ENCODE measurements at regions not wholly inside any gene's neighbourhood (a gene's known extent, or its start where the extent isn't known, plus 50 kb on each side); places are given as distances from the start of the nearest gene placed in this dataset.
"Not testable (repeated sequence)": the region's sequence is repeated elsewhere in the genome, so short reads cannot be mapped to it uniquely, and the experiment has no call there.

GRCh38 chr7:73244782-73245311, 63.8 kb downstream of the NSUN5 start:
- H3K27ac Mint-ChIP-seq; POLR2A ChIA-PET (ENCODE audit: partially characterized antibody): not testable (repeated sequence)

GRCh38 chr7:73234994-73235717, 73.5 kb downstream of the NSUN5 start:
- intact Hi-C loops (cut with micrococcal nuclease); H3K4me1 Mint-ChIP-seq; H3K9me3 ChIP-seq (ENCODE audit: control insufficient read depth in 1 of 2, low read length in 2 of 2); H3K9me3 Mint-ChIP-seq; H3K27ac Mint-ChIP-seq; H3K4me3 ChIP-seq (ENCODE audit: low read length in 2 of 2); POLR2A ChIA-PET (ENCODE audit: partially characterized antibody); H3K27ac ChIP-seq (ENCODE audit: low read depth, low read length); H3K4me1 ChIP-seq (ENCODE audit: insufficient read depth, low read length); H3K36me3 Mint-ChIP-seq; H3K4me3 Mint-ChIP-seq; H3K36me3 ChIP-seq (ENCODE audit: insufficient read depth, low read length); CTCF ChIA-PET (ENCODE audit: partially characterized antibody); H3K27me3 Mint-ChIP-seq; H3K27me3 ChIP-seq (ENCODE audit: insufficient read depth, low read length): not testable (repeated sequence)
- peak; percentile 93 to 97 (median 95) for DNase-seq

More at GRCh38 chr7:73244782-73245311, 63.8 kb downstream of the NSUN5 start:
- H3K27me3 Mint-ChIP-seq; DNase-seq; H3K36me3 ChIP-seq (ENCODE audit: insufficient read depth, low read length); H3K9me3 Mint-ChIP-seq; H3K36me3 Mint-ChIP-seq; H3K27ac ChIP-seq (ENCODE audit: low read depth, low read length); H3K9me3 ChIP-seq (ENCODE audit: control insufficient read depth in 1 of 2, low read length in 2 of 2); H3K4me1 ChIP-seq (ENCODE audit: insufficient read depth, low read length); H3K27me3 ChIP-seq (ENCODE audit: insufficient read depth, low read length); intact Hi-C loops (cut with micrococcal nuclease); H3K4me1 Mint-ChIP-seq; H3K4me3 ChIP-seq (ENCODE audit: low read length in 2 of 2); CTCF ChIA-PET (ENCODE audit: partially characterized antibody); H3K4me3 Mint-ChIP-seq: not testable (repeated sequence)

GRCh38 chr7:73225745-73226144, 82.9 kb downstream of the NSUN5 start:
- POLR2A ChIA-PET (ENCODE audit: partially characterized antibody); H3K27me3 ChIP-seq (ENCODE audit: insufficient read depth, low read length); H3K27ac ChIP-seq (ENCODE audit: low read depth, low read length); H3K4me1 ChIP-seq (ENCODE audit: insufficient read depth, low read length); intact Hi-C loops (cut with micrococcal nuclease); H3K36me3 ChIP-seq (ENCODE audit: insufficient read depth, low read length); H3K4me3 ChIP-seq (ENCODE audit: low read length in 2 of 2); H3K9me3 ChIP-seq (ENCODE audit: control insufficient read depth in 1 of 2, low read length in 2 of 2); H3K4me3 Mint-ChIP-seq; DNase-seq; CTCF ChIA-PET (ENCODE audit: partially characterized antibody); H3K9me3 Mint-ChIP-seq; H3K4me1 Mint-ChIP-seq; H3K36me3 Mint-ChIP-seq; H3K27me3 Mint-ChIP-seq; H3K27ac Mint-ChIP-seq: not testable (repeated sequence)

- H3K27me3 ChIP-seq (ENCODE audit: insufficient read depth, low read length); H3K4me3 ChIP-seq (ENCODE audit: low read length in 2 of 2); H3K4me1 Mint-ChIP-seq; DNase-seq; POLR2A ChIA-PET (ENCODE audit: partially characterized antibody); H3K4me3 Mint-ChIP-seq; H3K9me3 Mint-ChIP-seq; H3K27me3 Mint-ChIP-seq; CTCF ChIA-PET (ENCODE audit: partially characterized antibody); H3K36me3 Mint-ChIP-seq; intact Hi-C loops (cut with micrococcal nuclease); H3K27ac Mint-ChIP-seq; H3K4me1 ChIP-seq (ENCODE audit: insufficient read depth, low read length); H3K9me3 ChIP-seq (ENCODE audit: control insufficient read depth in 1 of 2, low read length in 2 of 2); H3K27ac ChIP-seq (ENCODE audit: low read depth, low read length); H3K36me3 ChIP-seq (ENCODE audit: insufficient read depth, low read length): not testable (repeated sequence)
Observed at GRCh38 chr7:73221724-73222123, 86.9 kb downstream of the NSUN5 start.

GRCh38 chr7:73220766-73221370, 87.8 kb downstream of the NSUN5 start:
- H3K36me3 Mint-ChIP-seq; H3K4me1 ChIP-seq (ENCODE audit: insufficient read depth, low read length); H3K4me3 Mint-ChIP-seq; intact Hi-C loops (cut with micrococcal nuclease); POLR2A ChIA-PET (ENCODE audit: partially characterized antibody); H3K9me3 Mint-ChIP-seq; H3K27me3 Mint-ChIP-seq; H3K27ac Mint-ChIP-seq; DNase-seq; H3K4me3 ChIP-seq (ENCODE audit: low read length in 2 of 2); CTCF ChIA-PET (ENCODE audit: partially characterized antibody); H3K27me3 ChIP-seq (ENCODE audit: insufficient read depth, low read length); H3K9me3 ChIP-seq (ENCODE audit: control insufficient read depth in 1 of 2, low read length in 2 of 2); H3K27ac ChIP-seq (ENCODE audit: low read depth, low read length); H3K36me3 ChIP-seq (ENCODE audit: insufficient read depth, low read length); H3K4me1 Mint-ChIP-seq: not testable (repeated sequence)

- H3K9me3 ChIP-seq (ENCODE audit: control insufficient read depth in 1 of 2, low read length in 2 of 2); H3K4me3 Mint-ChIP-seq; H3K27ac ChIP-seq (ENCODE audit: low read depth, low read length); H3K4me1 Mint-ChIP-seq; H3K9me3 Mint-ChIP-seq; POLR2A ChIA-PET (ENCODE audit: partially characterized antibody); CTCF ChIA-PET (ENCODE audit: partially characterized antibody); H3K27ac Mint-ChIP-seq; H3K36me3 ChIP-seq (ENCODE audit: insufficient read depth, low read length); H3K27me3 Mint-ChIP-seq; DNase-seq; H3K36me3 Mint-ChIP-seq; intact Hi-C loops (cut with micrococcal nuclease); H3K4me3 ChIP-seq (ENCODE audit: low read length in 2 of 2); H3K4me1 ChIP-seq (ENCODE audit: insufficient read depth, low read length); H3K27me3 ChIP-seq (ENCODE audit: insufficient read depth, low read length): not testable (repeated sequence)
Observed at GRCh38 chr7:73220357-73220756, 88.3 kb downstream of the NSUN5 start.

- POLR2A ChIA-PET (ENCODE audit: partially characterized antibody); intact Hi-C loops (cut with micrococcal nuclease); H3K4me3 Mint-ChIP-seq: not testable (repeated sequence)
Observed at GRCh38 chr7:73218802-73219201, 89.8 kb downstream of the NSUN5 start.

More at GRCh38 chr7:73218802-73219201, 89.8 kb downstream of the NSUN5 start:
- H3K4me1 Mint-ChIP-seq; H3K9me3 ChIP-seq (ENCODE audit: control insufficient read depth in 1 of 2, low read length in 2 of 2); H3K9me3 Mint-ChIP-seq; CTCF ChIA-PET (ENCODE audit: partially characterized antibody); H3K4me1 ChIP-seq (ENCODE audit: insufficient read depth, low read length); H3K36me3 ChIP-seq (ENCODE audit: insufficient read depth, low read length); H3K4me3 ChIP-seq (ENCODE audit: low read length in 2 of 2); H3K27me3 Mint-ChIP-seq; DNase-seq; H3K27me3 ChIP-seq (ENCODE audit: insufficient read depth, low read length); H3K27ac Mint-ChIP-seq; H3K27ac ChIP-seq (ENCODE audit: low read depth, low read length); H3K36me3 Mint-ChIP-seq: not testable (repeated sequence)

Measured in CD4-positive, alpha-beta memory T cell (primary cell).